Suprapubic skin (tissue), 4 donors: ENCODE measurements at regions not wholly inside any gene's neighbourhood (a gene's known extent, or its start where the extent isn't known, plus 50 kb on each side); places are given as distances from the start of the nearest gene placed in this dataset.

ENCODE experiments used
- EP300 ChIP-seq: sonication (generic); formaldehyde crosslinking; IDR thresholded peaks from one replicate; pipeline ENCODE4 v1.6.1; 2017; ENCODE audit warnings: antibody characterized with exemption
- POLR2A ChIP-seq, 2 donors: fragments of 450-650 bp; IDR thresholded peaks; one replicate each; pipeline ENCODE4 v1.6.1; 2017; ENCODE audit warnings: antibody characterized with exemption in 2 of 2, mild to moderate bottlenecking in 2 of 2, moderate library complexity in 2 of 2
- POLR2AphosphoS5 ChIP-seq, 3 donors: sonication (generic); formaldehyde crosslinking; IDR thresholded peaks; one replicate each; pipeline ENCODE4 v1.6.1; 2017; ENCODE audit warnings: antibody characterized with exemption in 3 of 3
- TF ChIP-seq, protein P1 (sequence below), 2 donors: fragments of 200-600 bp in 1 of 2; fragments of 450-650 bp in 1 of 2; sonication (generic) in 1 of 2; IDR thresholded peaks; one replicate each; pipeline ENCODE4 v1.5.1; 2016 to 2019; ENCODE audit warnings: antibody characterized with exemption in 2 of 2, mild to moderate bottlenecking in 1 of 2, moderate library complexity in 1 of 2

DNA sequence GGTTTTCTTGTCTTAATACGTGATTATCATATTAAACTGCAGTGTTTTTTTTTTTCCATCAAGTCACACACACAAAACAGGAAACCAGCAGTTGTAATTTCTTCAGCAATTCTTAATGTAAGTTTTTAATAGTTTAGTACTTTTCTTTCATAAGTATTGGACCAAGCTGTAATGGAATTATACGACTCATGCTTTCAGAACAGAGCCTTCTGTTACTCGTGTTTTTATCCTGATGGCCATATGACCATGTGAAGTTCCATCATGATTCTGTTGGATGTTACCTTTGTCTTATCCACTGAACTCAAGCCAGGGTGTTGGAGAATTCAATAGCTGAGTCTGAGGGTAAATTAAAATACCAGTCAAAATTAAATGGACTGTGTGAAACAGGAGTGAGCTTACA lies 72.0 kb upstream of the S1PR1 start:
- TF ChIP-seq, protein P1, sequence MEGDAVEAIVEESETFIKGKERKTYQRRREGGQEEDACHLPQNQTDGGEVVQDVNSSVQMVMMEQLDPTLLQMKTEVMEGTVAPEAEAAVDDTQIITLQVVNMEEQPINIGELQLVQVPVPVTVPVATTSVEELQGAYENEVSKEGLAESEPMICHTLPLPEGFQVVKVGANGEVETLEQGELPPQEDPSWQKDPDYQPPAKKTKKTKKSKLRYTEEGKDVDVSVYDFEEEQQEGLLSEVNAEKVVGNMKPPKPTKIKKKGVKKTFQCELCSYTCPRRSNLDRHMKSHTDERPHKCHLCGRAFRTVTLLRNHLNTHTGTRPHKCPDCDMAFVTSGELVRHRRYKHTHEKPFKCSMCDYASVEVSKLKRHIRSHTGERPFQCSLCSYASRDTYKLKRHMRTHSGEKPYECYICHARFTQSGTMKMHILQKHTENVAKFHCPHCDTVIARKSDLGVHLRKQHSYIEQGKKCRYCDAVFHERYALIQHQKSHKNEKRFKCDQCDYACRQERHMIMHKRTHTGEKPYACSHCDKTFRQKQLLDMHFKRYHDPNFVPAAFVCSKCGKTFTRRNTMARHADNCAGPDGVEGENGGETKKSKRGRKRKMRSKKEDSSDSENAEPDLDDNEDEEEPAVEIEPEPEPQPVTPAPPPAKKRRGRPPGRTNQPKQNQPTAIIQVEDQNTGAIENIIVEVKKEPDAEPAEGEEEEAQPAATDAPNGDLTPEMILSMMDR (IDR thresholded peaks at IDR 0.05), result no peak
- TF ChIP-seq POLR2AphosphoS5 (IDR thresholded peaks at IDR 0.05) (no peak), POLR2A (IDR thresholded peaks at IDR 0.05) (no peak), EP300 (no peak)
